ENCODE measurements at regions not wholly inside any gene's neighbourhood (a gene's known extent, or its start where the extent isn't known, plus 50 kb on each side); places are given as distances from the start of the nearest gene placed in this dataset.
"Not testable (repeated sequence)": the region's sequence is repeated elsewhere in the genome, so short reads cannot be mapped to it uniquely, and the experiment has no call there.

DNA sequence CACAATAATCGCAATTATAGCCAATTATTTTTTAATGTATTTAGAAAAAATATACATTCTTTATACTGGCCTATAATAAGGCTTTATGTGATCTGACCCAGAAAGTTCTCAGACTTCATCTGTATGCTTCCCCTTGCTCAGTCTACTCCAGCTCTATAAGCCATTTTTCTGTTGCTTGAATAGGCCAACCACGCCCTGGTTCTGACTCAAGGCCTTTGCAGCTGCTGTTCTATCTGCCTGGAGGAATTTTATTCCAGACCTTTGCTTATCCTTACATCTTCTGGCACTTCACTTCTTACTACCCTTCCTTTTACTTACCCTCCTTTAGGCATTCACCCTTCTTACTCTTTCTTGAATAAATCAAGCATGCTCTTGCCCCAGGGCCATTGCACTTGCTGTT, 54.9 kb upstream of the PDE3B start:
- intact Hi-C loops (cut with micrococcal nuclease): no loop called here
- Histone ChIP-seq H3K4me3 (no peak overlapping the region), H3K36me3 (no peaks in the 10 kb centered on the region), H3K27ac (replicated peaks) (no peak overlapping the region), H3K9me3 (replicated peaks) (no peaks in the 10 kb centered on the region), H3K27me3 (ENCODE audit: low read depth) (no peaks in the 10 kb centered on the region), H3K4me1 (peaks cover 11% of the 10 kb centered on the region)
- TF ChIP-seq, protein P1, sequence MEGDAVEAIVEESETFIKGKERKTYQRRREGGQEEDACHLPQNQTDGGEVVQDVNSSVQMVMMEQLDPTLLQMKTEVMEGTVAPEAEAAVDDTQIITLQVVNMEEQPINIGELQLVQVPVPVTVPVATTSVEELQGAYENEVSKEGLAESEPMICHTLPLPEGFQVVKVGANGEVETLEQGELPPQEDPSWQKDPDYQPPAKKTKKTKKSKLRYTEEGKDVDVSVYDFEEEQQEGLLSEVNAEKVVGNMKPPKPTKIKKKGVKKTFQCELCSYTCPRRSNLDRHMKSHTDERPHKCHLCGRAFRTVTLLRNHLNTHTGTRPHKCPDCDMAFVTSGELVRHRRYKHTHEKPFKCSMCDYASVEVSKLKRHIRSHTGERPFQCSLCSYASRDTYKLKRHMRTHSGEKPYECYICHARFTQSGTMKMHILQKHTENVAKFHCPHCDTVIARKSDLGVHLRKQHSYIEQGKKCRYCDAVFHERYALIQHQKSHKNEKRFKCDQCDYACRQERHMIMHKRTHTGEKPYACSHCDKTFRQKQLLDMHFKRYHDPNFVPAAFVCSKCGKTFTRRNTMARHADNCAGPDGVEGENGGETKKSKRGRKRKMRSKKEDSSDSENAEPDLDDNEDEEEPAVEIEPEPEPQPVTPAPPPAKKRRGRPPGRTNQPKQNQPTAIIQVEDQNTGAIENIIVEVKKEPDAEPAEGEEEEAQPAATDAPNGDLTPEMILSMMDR (IDR thresholded peaks at IDR 0.05; ENCODE audit: borderline replicate concordance): no peak
- no peak for DNase-seq

DNA sequence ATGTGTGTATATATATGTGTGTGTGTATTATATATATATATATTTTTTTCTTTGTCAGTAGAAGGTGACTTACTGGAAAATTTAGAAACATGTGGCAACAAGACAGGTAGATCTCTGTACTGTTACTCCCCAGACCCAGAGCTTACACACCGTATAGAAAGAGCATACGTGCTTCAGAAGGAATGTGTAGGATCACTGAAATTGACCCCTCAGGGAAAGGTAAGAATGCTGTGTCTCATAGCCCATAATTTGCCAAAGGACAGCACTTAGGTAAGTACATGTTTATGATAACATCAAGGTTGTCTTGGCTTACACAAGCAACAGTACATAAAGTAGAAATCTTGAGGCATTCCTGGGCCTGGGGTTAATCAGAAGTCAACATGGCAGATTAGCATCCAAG, 54.2 kb upstream of the PDE3B start:
- Histone ChIP-seq H3K27ac (replicated peaks) (no peak overlapping the region), H3K4me3 (no peak overlapping the region), H3K4me1 (peaks cover 7% of the 10 kb centered on the region), H3K36me3 (no peaks in the 10 kb centered on the region), H3K27me3 (ENCODE audit: low read depth) (no peaks in the 10 kb centered on the region), H3K9me3 (replicated peaks) (no peaks in the 10 kb centered on the region)
- intact Hi-C loops (cut with micrococcal nuclease): no loop called here
- no peak for DNase-seq
- TF ChIP-seq, protein P1 (IDR thresholded peaks at IDR 0.05; ENCODE audit: borderline replicate concordance): no peak

DNA sequence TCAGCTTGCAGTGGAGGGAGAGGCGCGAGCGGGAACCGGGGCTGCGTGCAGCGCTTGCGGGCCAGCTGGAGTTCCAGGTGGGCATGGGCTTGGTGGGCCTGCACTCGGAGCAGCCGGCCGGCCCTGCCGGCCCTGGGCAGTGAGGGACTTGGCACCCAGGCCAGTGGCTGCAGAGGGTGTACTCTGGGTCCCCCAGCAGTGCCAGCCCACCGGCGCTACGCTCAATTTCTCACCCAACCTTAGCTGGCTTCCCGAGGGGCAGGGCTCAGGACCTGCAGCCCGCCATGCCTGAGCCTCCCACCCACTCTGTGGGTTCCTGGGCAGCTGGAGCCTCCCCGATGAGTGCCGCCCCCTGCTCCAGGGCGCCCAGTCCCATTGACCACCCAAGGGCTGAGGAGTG, 52.6 kb upstream of the PDE3B start:
- intact Hi-C loops (cut with micrococcal nuclease): not testable (repeated sequence)

DNA sequence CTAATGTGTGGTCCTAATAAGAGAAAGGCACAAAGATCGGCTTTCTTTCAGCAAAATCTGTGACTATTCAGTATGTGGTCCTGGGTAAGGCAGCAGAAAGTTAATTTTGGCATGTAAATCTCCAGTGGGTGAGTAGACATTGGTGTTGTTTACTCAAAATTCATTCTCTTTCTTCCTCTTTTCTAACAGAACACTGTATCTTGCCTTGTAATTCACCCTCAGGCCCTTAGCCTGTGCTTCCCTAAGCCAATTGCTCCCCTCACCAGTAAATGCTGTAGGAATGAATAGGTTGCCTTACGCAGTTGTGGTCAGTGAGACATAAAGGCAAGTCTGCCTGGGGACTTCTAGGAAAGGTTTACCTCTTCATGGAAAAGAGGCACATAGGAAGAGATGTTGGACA, 49.9 kb upstream of the PDE3B start:
- TF ChIP-seq, protein P1 (IDR thresholded peaks at IDR 0.05; ENCODE audit: borderline replicate concordance): no peak
- intact Hi-C loops (cut with micrococcal nuclease): no loop called here

More for the DNA sequence above, 52.6 kb upstream of the PDE3B start:
- not testable (repeated sequence) for H3K27me3 ChIP-seq (ENCODE audit: low read depth); H3K9me3 ChIP-seq (replicated peaks); H3K27ac ChIP-seq (replicated peaks); DNase-seq; H3K4me1 ChIP-seq; H3K36me3 ChIP-seq; H3K4me3 ChIP-seq

More for the DNA sequence above, 49.9 kb upstream of the PDE3B start:
- Histone ChIP-seq H3K4me1 (no peaks in the 10 kb centered on the region), H3K4me3 (no peak overlapping the region), H3K9me3 (replicated peaks) (peaks cover 6% of the 10 kb centered on the region), H3K36me3 (no peaks in the 10 kb centered on the region), H3K27me3 (ENCODE audit: low read depth) (no peaks in the 10 kb centered on the region), H3K27ac (replicated peaks) (no peak overlapping the region)
- no peak for DNase-seq
